ENCODE measurements at regions not wholly inside any gene's neighbourhood (a gene's known extent, or its start where the extent isn't known, plus 50 kb on each side); places are given as distances from the start of the nearest gene placed in this dataset.

DNA sequence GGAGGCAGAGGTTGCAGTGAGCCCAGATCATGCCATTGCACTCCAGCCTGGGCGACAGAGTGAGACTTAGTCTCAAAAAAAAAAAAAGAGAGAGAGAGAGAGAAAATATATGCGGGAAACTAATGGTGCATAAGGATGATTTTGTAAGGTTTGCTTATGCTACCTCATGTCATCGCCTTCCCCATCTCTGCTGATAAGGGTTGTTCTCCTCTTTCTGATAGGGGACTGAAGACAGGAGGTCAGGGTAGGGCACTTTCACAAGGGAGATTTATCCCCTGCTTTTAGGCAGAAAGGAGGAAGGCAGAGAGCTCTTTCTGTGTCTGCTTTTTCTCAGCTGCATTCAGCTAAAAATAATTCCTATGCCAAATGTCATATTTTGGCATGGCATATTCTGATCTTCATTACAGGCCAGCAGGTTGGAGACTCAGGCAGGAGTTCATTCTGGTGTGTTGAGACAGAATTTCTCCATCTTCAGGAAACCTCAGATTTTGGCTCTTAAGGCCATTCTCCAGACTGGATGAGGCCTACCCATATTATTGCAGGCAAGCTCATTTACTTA lies 220.2 kb downstream of the AUH start:
- Histone ChIP-seq H3K9ac (ENCODE audit: low read length) (no peak overlapping the region), H3K9me2 (replicated peaks; ENCODE audit: low read length) (no peaks in the 10 kb centered on the region), H3K4me1 (ENCODE audit: insufficient read depth, low read length) (peaks cover 24% of the 10 kb centered on the region), H3K27me3 (ENCODE audit: low read length) (no peaks in the 10 kb centered on the region), H3K27ac (ENCODE audit: low read length) (no peak overlapping the region), H3K4me2 (ENCODE audit: low read length) (no peak overlapping the region), H3K4me3 (ENCODE audit: low read length) (no peak overlapping the region), H3K79me2 (ENCODE audit: low read length) (no peaks in the 10 kb centered on the region), H3K9me3 (ENCODE audit: low read length) (no peaks in the 10 kb centered on the region), H3F3A (ENCODE audit: low read length, unreplicated experiment) (no peaks in the 10 kb centered on the region), H4K20me1 (ENCODE audit: low read length) (no peaks in the 10 kb centered on the region), H2AFZ (ENCODE audit: low read length) (no peak overlapping the region), H3K36me3 (ENCODE audit: low read depth, low read length) (no peaks in the 10 kb centered on the region)
- TF ChIP-seq EZH2phosphoT487 (IDR thresholded peaks at IDR 0.05; ENCODE audit: borderline replicate concordance, low read length) (no peak), EZH2 (IDR thresholded peaks at IDR 0.05; ENCODE audit: low read length, unreplicated experiment) (no peak)
- TF ChIP-seq, protein P1, sequence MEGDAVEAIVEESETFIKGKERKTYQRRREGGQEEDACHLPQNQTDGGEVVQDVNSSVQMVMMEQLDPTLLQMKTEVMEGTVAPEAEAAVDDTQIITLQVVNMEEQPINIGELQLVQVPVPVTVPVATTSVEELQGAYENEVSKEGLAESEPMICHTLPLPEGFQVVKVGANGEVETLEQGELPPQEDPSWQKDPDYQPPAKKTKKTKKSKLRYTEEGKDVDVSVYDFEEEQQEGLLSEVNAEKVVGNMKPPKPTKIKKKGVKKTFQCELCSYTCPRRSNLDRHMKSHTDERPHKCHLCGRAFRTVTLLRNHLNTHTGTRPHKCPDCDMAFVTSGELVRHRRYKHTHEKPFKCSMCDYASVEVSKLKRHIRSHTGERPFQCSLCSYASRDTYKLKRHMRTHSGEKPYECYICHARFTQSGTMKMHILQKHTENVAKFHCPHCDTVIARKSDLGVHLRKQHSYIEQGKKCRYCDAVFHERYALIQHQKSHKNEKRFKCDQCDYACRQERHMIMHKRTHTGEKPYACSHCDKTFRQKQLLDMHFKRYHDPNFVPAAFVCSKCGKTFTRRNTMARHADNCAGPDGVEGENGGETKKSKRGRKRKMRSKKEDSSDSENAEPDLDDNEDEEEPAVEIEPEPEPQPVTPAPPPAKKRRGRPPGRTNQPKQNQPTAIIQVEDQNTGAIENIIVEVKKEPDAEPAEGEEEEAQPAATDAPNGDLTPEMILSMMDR (conservative IDR thresholded peaks at IDR 0.05; ENCODE audit: low read depth, low read length): no peak
- DNase-seq (no peak), ATAC-seq (no peak)
- ChIA-PET CTCF (interaction anchor here (0.6 kb wide), 1 partner anchor 104 kb away, joined by 8 read pairs; no protein-coding TSS in a partner anchor), POLR2A (ENCODE audit: unreplicated experiment) (no interaction called here)
- intact Hi-C loops (cut with micrococcal nuclease): no loop called here
- no TSS peak for BruUV-seq (replicated peaks)

DNA sequence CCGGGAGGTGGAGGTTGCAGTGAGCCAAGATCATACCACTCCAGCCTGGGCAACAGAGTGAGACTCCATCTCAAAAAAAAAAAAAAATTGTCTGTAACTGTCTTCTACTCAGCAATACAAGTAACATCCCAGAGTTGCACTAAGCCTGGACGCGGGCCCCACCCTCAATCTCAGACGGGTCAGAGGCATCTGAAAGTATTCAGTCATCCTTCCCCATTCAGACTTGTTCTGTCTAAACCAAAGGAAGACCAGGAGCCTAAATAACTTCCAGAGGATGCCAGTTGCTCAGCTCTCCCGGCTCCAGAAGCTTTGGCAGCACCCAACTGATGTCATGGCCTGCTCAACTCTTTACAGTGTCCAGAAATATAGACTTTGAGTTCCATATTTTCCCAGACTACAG lies 218.6 kb downstream of the AUH start:
- H4K20me1 ChIP-seq (ENCODE audit: low read length): no peaks in the 10 kb centered on the region
- ATAC-seq (no peak), DNase-seq (no peak)
- no peaks in the 10 kb centered on the region for H3K9me3 ChIP-seq (ENCODE audit: low read length)
- peak overlapping the region; percentile 45 for H3K27ac ChIP-seq (ENCODE audit: low read length)
- H3K9ac ChIP-seq (ENCODE audit: low read length): no peak overlapping the region
- TF ChIP-seq EZH2 (IDR thresholded peaks at IDR 0.05; ENCODE audit: low read length, unreplicated experiment): no peak
- TF ChIP-seq EZH2phosphoT487 (IDR thresholded peaks at IDR 0.05; ENCODE audit: borderline replicate concordance, low read length): no peak
- TF ChIP-seq, protein P1 (conservative IDR thresholded peaks at IDR 0.05; ENCODE audit: low read depth, low read length): no peak
- peaks cover 24% of the 10 kb centered on the region for H3K4me1 ChIP-seq (ENCODE audit: insufficient read depth, low read length)
- no peaks in the 10 kb centered on the region for H3K36me3 ChIP-seq (ENCODE audit: low read depth, low read length)
- POLR2A ChIA-PET (ENCODE audit: unreplicated experiment): no interaction called here
- no peaks in the 10 kb centered on the region for H3K27me3 ChIP-seq (ENCODE audit: low read length)
- CTCF ChIA-PET: no interaction called here
- no peak overlapping the region for H2AFZ ChIP-seq (ENCODE audit: low read length)
- BruUV-seq (replicated peaks): no TSS peak
- H3K79me2 ChIP-seq (ENCODE audit: low read length): no peaks in the 10 kb centered on the region
- H3K4me2 ChIP-seq (ENCODE audit: low read length): no peak overlapping the region
- H3K4me3 ChIP-seq (ENCODE audit: low read length): no peak overlapping the region
- no peaks in the 10 kb centered on the region for H3F3A ChIP-seq (ENCODE audit: low read length, unreplicated experiment)
- intact Hi-C loops (cut with micrococcal nuclease): no loop called here
- no peaks in the 10 kb centered on the region for H3K9me2 ChIP-seq (replicated peaks; ENCODE audit: low read length)

DNA sequence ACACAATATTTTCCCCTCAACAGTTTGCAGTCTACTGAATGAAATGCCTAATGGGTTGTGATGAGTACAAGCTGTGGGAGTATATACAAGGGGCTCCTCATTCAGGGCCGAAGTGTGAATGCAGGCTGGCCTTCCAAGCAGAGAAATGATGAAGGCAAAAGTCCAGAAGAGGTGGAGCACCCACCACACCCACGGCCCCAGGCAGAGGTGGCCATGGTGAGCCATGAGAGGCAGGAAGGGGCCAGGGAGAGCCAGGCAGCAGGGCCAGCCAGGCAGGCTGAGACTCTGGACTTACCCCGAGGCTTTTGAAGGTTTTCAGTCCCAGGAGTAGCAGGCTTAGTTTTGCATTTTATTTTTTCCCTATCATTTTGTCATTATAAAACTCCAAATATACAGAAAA lies 218.1 kb downstream of the AUH start:
- Histone ChIP-seq H3F3A (ENCODE audit: low read length, unreplicated experiment) (no peaks in the 10 kb centered on the region), H3K9ac (ENCODE audit: low read length) (no peak overlapping the region), H3K27me3 (ENCODE audit: low read length) (no peaks in the 10 kb centered on the region), H3K4me2 (ENCODE audit: low read length) (no peak overlapping the region), H3K9me2 (replicated peaks; ENCODE audit: low read length) (no peaks in the 10 kb centered on the region), H3K36me3 (ENCODE audit: low read depth, low read length) (no peaks in the 10 kb centered on the region), H3K79me2 (ENCODE audit: low read length) (no peaks in the 10 kb centered on the region), H4K20me1 (ENCODE audit: low read length) (no peaks in the 10 kb centered on the region), H3K27ac (ENCODE audit: low read length) (peak overlapping the region; percentile 45), H3K4me3 (ENCODE audit: low read length) (no peak overlapping the region), H3K9me3 (ENCODE audit: low read length) (no peaks in the 10 kb centered on the region), H2AFZ (ENCODE audit: low read length) (no peak overlapping the region), H3K4me1 (ENCODE audit: insufficient read depth, low read length) (peaks cover 20% of the 10 kb centered on the region)
- CTCF ChIA-PET: no interaction called here
- DNase-seq: peak; percentile 23
- no peak for TF ChIP-seq EZH2 (IDR thresholded peaks at IDR 0.05; ENCODE audit: low read length, unreplicated experiment)
- TF ChIP-seq EZH2phosphoT487 (IDR thresholded peaks at IDR 0.05; ENCODE audit: borderline replicate concordance, low read length): no peak
- TF ChIP-seq, protein P1 (conservative IDR thresholded peaks at IDR 0.05; ENCODE audit: low read depth, low read length): no peak
- intact Hi-C loops (cut with micrococcal nuclease): no loop called here
- BruUV-seq (replicated peaks): no TSS peak
- peak; percentile 65 for ATAC-seq
- POLR2A ChIA-PET (ENCODE audit: unreplicated experiment): no interaction called here

Data from PC-3 (cell line).